ENCODE measurements at regions not wholly inside any gene's neighbourhood (a gene's known extent, or its start where the extent isn't known, plus 50 kb on each side); places are given as distances from the start of the nearest gene placed in this dataset.

GRCh38 chr7:119561751-119562150 is 711.2 kb upstream of the KCND2 start:
- H3K79me2 ChIP-seq (ENCODE audit: low read length), result no peaks in the 10 kb centered on the region
- no peak overlapping the region for H3K4me3 ChIP-seq (ENCODE audit: low read length)
- H3K36me3 ChIP-seq (replicated peaks; ENCODE audit: low read depth, low read length), result no peaks in the 10 kb centered on the region
- no peak overlapping the region for H3K4me2 ChIP-seq (ENCODE audit: low read length)
- no peaks in the 10 kb centered on the region for H4K20me1 ChIP-seq (ENCODE audit: insufficient read depth, low read length)
- no peaks in the 10 kb centered on the region for H3K4me1 ChIP-seq (ENCODE audit: low read length)
- TF ChIP-seq EZH2phosphoT487 (IDR thresholded peaks at IDR 0.05; ENCODE audit: low read depth) (no peak), CTCF (IDR thresholded peaks at IDR 0.05; ENCODE audit: low read depth, low read length) (no peak)
- no peaks in the 10 kb centered on the region for H3K9me3 ChIP-seq (ENCODE audit: insufficient read depth, low read length)
- H3K9ac ChIP-seq (ENCODE audit: low read length), result no peak overlapping the region
- no peaks in the 10 kb centered on the region for H3K27me3 ChIP-seq (ENCODE audit: low read depth, low read length)
- H3K27ac ChIP-seq (ENCODE audit: low read length), result no peak overlapping the region
- no peak overlapping the region for H2AFZ ChIP-seq (ENCODE audit: low read depth, low read length)

GRCh38 chr7:119562839-119563238 is 710.1 kb upstream of the KCND2 start:
- H3K4me1 ChIP-seq (ENCODE audit: low read length), result no peaks in the 10 kb centered on the region
- H3K79me2 ChIP-seq (ENCODE audit: low read length), result no peaks in the 10 kb centered on the region
- no peaks in the 10 kb centered on the region for H3K9me3 ChIP-seq (ENCODE audit: insufficient read depth, low read length)
- H3K4me3 ChIP-seq (ENCODE audit: low read length), result no peak overlapping the region
- no peak overlapping the region for H2AFZ ChIP-seq (ENCODE audit: low read depth, low read length)
- no peak overlapping the region for H3K4me2 ChIP-seq (ENCODE audit: low read length)
- no peaks in the 10 kb centered on the region for H3K27me3 ChIP-seq (ENCODE audit: low read depth, low read length)
- no peak overlapping the region for H3K9ac ChIP-seq (ENCODE audit: low read length)
- TF ChIP-seq CTCF (IDR thresholded peaks at IDR 0.05; ENCODE audit: low read depth, low read length) (no peak), EZH2phosphoT487 (IDR thresholded peaks at IDR 0.05; ENCODE audit: low read depth) (no peak)
- no peaks in the 10 kb centered on the region for H3K36me3 ChIP-seq (replicated peaks; ENCODE audit: low read depth, low read length)
- H4K20me1 ChIP-seq (ENCODE audit: insufficient read depth, low read length), result no peaks in the 10 kb centered on the region
- no peak overlapping the region for H3K27ac ChIP-seq (ENCODE audit: low read length)

GRCh38 chr7:119571666-119572065 is 701.3 kb upstream of the KCND2 start:
- H3K4me2 ChIP-seq (ENCODE audit: low read length), result no peak overlapping the region
- H3K36me3 ChIP-seq (replicated peaks; ENCODE audit: low read depth, low read length), result no peaks in the 10 kb centered on the region
- no peak overlapping the region for H3K27ac ChIP-seq (ENCODE audit: low read length)
- no peaks in the 10 kb centered on the region for H3K9me3 ChIP-seq (ENCODE audit: insufficient read depth, low read length)
- no peak overlapping the region for H3K4me3 ChIP-seq (ENCODE audit: low read length)
- no peak for TF ChIP-seq CTCF (IDR thresholded peaks at IDR 0.05; ENCODE audit: low read depth, low read length)
- H3K9ac ChIP-seq (ENCODE audit: low read length), result no peak overlapping the region
- no peaks in the 10 kb centered on the region for H4K20me1 ChIP-seq (ENCODE audit: insufficient read depth, low read length)
- no peaks in the 10 kb centered on the region for H3K27me3 ChIP-seq (ENCODE audit: low read depth, low read length)
- no peaks in the 10 kb centered on the region for H3K79me2 ChIP-seq (ENCODE audit: low read length)
- no peak overlapping the region for H2AFZ ChIP-seq (ENCODE audit: low read depth, low read length)
- H3K4me1 ChIP-seq (ENCODE audit: low read length), result no peaks in the 10 kb centered on the region

GRCh38 chr7:119572132-119572531 is 700.8 kb upstream of the KCND2 start:
- Histone ChIP-seq H3K9me3 (ENCODE audit: insufficient read depth, low read length) (no peaks in the 10 kb centered on the region), H3K4me3 (ENCODE audit: low read length) (no peak overlapping the region), H3K79me2 (ENCODE audit: low read length) (no peaks in the 10 kb centered on the region), H2AFZ (ENCODE audit: low read depth, low read length) (no peak overlapping the region), H3K4me2 (ENCODE audit: low read length) (no peak overlapping the region), H3K9ac (ENCODE audit: low read length) (no peak overlapping the region), H4K20me1 (ENCODE audit: insufficient read depth, low read length) (no peaks in the 10 kb centered on the region), H3K27ac (ENCODE audit: low read length) (no peak overlapping the region), H3K4me1 (ENCODE audit: low read length) (no peaks in the 10 kb centered on the region), H3K36me3 (replicated peaks; ENCODE audit: low read depth, low read length) (no peaks in the 10 kb centered on the region), H3K27me3 (ENCODE audit: low read depth, low read length) (no peaks in the 10 kb centered on the region)
- no peak for TF ChIP-seq EZH2phosphoT487 (IDR thresholded peaks at IDR 0.05; ENCODE audit: low read depth)
- no peak for TF ChIP-seq CTCF (IDR thresholded peaks at IDR 0.05; ENCODE audit: low read depth, low read length)

All from OCI-LY3 (cell line).